ENCODE measurements at regions not wholly inside any gene's neighbourhood (a gene's known extent, or its start where the extent isn't known, plus 50 kb on each side); places are given as distances from the start of the nearest gene placed in this dataset.

- H3K9me3 Mint-ChIP-seq: no peaks in the 10 kb centered on the region
- peaks cover 20% of the 10 kb centered on the region for H3K4me1 Mint-ChIP-seq
- Histone ChIP-seq H3K4me3 (no peak overlapping the region), H3K36me3 (ENCODE audit: insufficient read depth) (no peaks in the 10 kb centered on the region), H3K4me1 (ENCODE audit: insufficient read depth) (peaks cover 14% of the 10 kb centered on the region; the same call in 1 of the 2 replicates), H3F3A (replicated peaks; ENCODE audit: low read depth) (no peaks in the 10 kb centered on the region), H3K27ac (ENCODE audit: low read depth) (no peak overlapping the region), H3K27me3 (ENCODE audit: insufficient read depth) (no peaks in the 10 kb centered on the region), H4K20me1 (replicated peaks; ENCODE audit: insufficient read depth) (no peaks in the 10 kb centered on the region), H3K79me2 (replicated peaks; ENCODE audit: insufficient read depth) (no peaks in the 10 kb centered on the region), H3K4me2 (no peak overlapping the region), H3K9me2 (ENCODE audit: insufficient read depth) (0 out of 2 replicates have a peak, but pooled peaks cover 20% of the 10 kb centered on the region), H2AFZ (0 out of 2 replicates have a peak overlapping the region, but pooled peaks have one; percentile 45)
- H3K4me3 Mint-ChIP-seq: no peak overlapping the region
- H3K27me3 Mint-ChIP-seq (ENCODE audit: insufficient read depth, low read depth, poor library complexity): peaks cover 4% of the 10 kb centered on the region
- DNase-seq (ENCODE audit: low spot score): no peak
- no peaks in the 10 kb centered on the region for H3K36me3 Mint-ChIP-seq (ENCODE audit: low read depth)
- ATAC-seq: no peak
- TF ChIP-seq ZNF114 (CRISPR knock-in tag; IDR thresholded peaks at IDR 0.05) (no peak), CREB1 (CRISPR knock-in tag; IDR thresholded peaks at IDR 0.05; ENCODE audit: low read depth) (no peak), JUNB (IDR thresholded peaks at IDR 0.05; ENCODE audit: unreplicated experiment) (no peak), EZH2 (IDR thresholded peaks at IDR 0.05; ENCODE audit: low read depth, unreplicated experiment) (no peak), NANOG (IDR thresholded peaks at IDR 0.05; ENCODE audit: borderline replicate concordance) (no peak), ETS1 (IDR thresholded peaks at IDR 0.05) (no peak), ZNF462 (CRISPR knock-in tag; IDR thresholded peaks at IDR 0.05) (no peak), ZNF331 (CRISPR knock-in tag; IDR thresholded peaks at IDR 0.05; ENCODE audit: low read depth) (no peak), CTCF (conservative IDR thresholded peaks at IDR 0.05; ENCODE audit: low read depth in 2 of 2) (no peak), STAT1 (IDR thresholded peaks at IDR 0.05; ENCODE audit: unreplicated experiment) (no peak), REST (IDR thresholded peaks at IDR 0.05; ENCODE audit: unreplicated experiment) (no peak), POLR2AphosphoS5 (IDR thresholded peaks at IDR 0.05; ENCODE audit: low read depth) (no peak), EZH2phosphoT487 (IDR thresholded peaks at IDR 0.05; ENCODE audit: unreplicated experiment) (no peak)
- no peak overlapping the region for H3K27ac Mint-ChIP-seq
Measured at GRCh38 chr10:27620430-27621397, 116.6 kb downstream of the RAB18 start.

Measured in GM23338 (cell line).